GM12864 (cell line): ENCODE measurements at regions not wholly inside any gene's neighbourhood (a gene's known extent, or its start where the extent isn't known, plus 50 kb on each side); places are given as distances from the start of the nearest gene placed in this dataset.

Experiments
- DNase-seq: peaks from one replicate; pipeline ENCODE4 v3.0.0-alpha.2; 2011; ENCODE audit warnings: low read depth
- H3K4me3 ChIP-seq: 2 replicates; pipeline ENCODE4 v1.5.1; 2011; ENCODE audit warnings: mild to moderate bottlenecking, low read depth, low read length, control low read depth
- CTCF ChIP-seq: IDR thresholded peaks from 2 replicates; pipeline ENCODE4 v1.5.1; 2011; ENCODE audit warnings: low read depth, mild to moderate bottlenecking, moderate library complexity, low read length, control low read depth, inconsistent platforms; ENCODE audit errors: missing control alignments

DNA sequence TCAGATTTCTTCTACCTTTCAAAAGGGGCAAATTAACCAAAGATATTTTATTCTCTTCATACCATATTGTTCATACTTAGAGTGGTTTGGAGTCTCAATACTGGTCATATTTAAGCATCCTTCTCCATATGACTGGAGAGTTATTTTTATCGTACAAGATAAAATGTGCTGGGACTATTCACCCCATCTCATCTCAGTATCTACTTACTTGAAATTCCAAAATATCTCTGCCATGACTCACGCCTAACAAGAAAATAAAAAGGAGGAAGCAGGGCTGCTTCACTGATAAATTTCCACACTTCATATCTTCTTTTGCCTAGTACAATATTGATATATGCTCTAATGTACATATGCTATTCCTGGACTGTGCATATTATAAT lies 277.9 kb upstream of the CDH9 start:
- no peak for DNase-seq
- H3K4me3 ChIP-seq: no peak overlapping the region
- no peak for TF ChIP-seq CTCF

GRCh38 chr5:27315363-27316270 lies 277.2 kb upstream of the CDH9 start:
- no peak overlapping the region for H3K4me3 ChIP-seq
- TF ChIP-seq CTCF: no peak
- DNase-seq: no peak

- DNase-seq: no peak
- no peak for TF ChIP-seq CTCF
- H3K4me3 ChIP-seq: no peak overlapping the region
Observed at GRCh38 chr5:27313549-27313948, 275.2 kb upstream of the CDH9 start.

GRCh38 chr5:27312291-27312893 lies 274.0 kb upstream of the CDH9 start:
- DNase-seq: no peak
- no peak overlapping the region for H3K4me3 ChIP-seq
- TF ChIP-seq CTCF: no peak

DNA sequence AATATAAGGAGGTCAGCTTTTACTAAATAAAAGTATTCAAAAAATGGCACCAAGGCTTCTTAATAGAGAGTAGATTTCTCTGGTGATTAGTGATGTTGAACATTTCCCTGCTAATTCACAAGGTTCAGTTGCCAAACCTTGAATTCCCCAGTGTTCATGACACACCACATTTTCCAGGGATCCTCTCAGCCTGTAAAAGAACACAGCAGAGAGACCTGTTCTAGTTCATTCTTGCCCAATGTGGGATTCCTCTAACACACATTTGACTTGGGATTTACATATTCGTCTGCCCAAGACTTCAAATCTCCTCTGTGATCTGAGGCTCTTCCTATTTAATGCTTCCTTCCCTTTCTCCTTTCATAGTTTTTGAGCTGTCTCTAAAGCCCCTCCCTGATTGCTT lies 273.2 kb upstream of the CDH9 start:
- H3K4me3 ChIP-seq: no peak overlapping the region
- DNase-seq: no peak
- no peak for TF ChIP-seq CTCF

DNA sequence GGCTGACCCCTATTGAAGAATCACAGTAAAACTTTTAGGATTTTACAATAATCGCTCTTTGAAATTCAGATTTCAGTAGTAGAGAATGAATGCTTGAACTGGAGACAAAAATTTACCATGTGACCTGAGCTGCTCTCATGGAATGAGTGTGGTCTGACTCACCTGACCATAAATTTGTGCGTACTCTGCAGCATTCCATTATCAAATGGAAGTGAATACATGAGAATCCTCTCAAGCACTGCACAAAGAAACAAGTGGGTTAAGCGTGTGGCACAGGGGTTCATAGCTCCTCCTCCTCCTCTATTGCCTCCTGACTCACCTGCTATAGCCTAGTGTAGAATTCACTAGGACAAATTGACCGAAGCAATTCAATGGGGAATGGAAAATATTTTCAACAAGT lies 269.8 kb upstream of the CDH9 start:
- no peak for TF ChIP-seq CTCF
- no peak overlapping the region for H3K4me3 ChIP-seq
- DNase-seq: no peak
